HG03095 (cell line): ENCODE measurements at regions not wholly inside any gene's neighbourhood (a gene's known extent, or its start where the extent isn't known, plus 50 kb on each side); places are given as distances from the start of the nearest gene placed in this dataset.
"Not testable (repeated sequence)": the region's sequence is repeated elsewhere in the genome, so short reads cannot be mapped to it uniquely, and the experiment has no call there.

Source experiments
- ATAC-seq: cut with Tn5 transposase; IDR thresholded peaks from one replicate; pipeline ENCODE4 v1.9.1; 2021; ENCODE audit warnings: moderate library complexity; ENCODE audit not compliant: unreplicated experiment

DNA sequence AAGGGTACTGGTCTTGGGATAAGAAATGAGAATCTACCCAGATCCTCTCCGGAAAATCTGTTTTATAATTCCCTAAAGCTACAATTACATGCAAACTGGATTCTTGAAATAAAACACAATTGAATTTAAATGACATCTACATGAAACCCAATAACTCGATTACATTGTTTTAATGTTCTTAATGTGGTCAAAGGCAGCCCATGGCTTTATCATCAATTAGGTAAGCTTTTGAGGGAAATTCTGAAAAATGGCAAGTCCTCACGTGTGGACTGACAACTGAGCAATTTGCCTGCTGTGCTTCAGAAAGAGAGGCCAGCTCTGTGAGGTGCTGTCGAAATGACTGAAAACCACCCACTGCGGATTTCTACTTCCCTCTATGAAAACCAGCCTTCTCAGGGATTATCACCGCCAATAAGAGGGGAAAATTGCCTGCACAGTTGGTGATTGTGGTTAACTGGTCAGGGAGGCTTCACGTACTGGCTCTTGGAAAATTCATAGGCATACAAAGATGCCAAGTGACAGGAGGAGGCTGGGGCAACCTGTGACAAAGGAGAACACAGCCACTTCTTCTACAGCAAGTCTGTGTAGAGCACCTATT is 200.8 kb upstream of the SLCO3A1 start:
- no peak for ATAC-seq

DNA sequence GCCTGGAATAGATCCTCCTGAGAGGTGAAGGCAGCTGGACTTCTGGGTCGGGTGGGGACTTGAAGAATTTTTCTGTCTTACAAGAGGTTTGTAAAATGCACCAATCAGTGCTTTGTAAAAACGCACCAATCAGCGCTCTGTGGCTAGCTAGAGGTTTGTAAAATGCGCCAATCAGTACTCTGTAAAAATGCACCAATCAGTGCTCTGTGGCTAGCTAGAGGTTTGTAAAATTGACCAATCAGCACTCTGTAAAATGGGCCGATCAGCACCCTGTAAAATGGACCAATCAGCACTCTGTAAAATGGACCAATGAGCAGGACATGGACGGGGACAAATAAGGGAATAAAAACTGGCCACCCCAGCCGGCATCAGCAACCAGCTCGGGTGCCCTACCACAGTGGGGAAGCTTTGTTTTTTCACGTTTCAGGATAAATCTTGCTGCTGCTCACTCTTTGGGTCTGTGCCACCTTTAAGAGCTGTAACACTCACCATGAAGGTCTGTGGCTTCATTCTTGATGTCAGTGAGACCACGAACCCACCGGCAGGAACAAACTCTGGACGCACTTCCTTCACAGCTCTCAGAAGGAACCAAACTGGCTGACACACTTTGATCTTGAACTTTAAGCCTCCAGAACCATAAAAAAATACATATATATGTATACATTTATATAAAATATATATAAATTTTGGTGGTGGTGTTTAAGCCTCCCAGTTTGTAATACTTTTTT is 197.8 kb upstream of the SLCO3A1 start:
- not testable (repeated sequence) for ATAC-seq

DNA sequence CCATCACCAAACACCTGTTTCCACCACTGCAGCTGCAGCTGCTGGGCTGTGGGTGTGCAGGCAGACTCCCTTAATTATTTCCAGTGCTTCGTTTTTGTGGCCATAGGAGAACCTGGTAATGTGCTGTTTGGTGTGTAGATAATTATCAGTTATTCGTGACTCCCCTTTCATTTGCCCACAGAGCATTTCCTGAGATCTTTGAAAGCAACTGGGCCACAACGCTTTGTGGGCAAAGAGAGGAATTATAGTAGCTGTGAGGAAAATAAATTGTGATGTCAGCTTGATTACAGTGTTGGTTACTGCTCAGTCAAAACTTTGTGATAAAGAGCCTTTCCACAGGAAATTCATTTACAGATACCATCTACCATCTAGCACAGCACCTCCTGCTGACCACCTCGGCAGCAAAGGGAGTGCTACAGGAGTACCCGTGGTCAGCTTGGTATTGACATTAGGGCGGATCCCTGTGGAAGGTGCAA is 193.3 kb upstream of the SLCO3A1 start:
- no peak for ATAC-seq

DNA sequence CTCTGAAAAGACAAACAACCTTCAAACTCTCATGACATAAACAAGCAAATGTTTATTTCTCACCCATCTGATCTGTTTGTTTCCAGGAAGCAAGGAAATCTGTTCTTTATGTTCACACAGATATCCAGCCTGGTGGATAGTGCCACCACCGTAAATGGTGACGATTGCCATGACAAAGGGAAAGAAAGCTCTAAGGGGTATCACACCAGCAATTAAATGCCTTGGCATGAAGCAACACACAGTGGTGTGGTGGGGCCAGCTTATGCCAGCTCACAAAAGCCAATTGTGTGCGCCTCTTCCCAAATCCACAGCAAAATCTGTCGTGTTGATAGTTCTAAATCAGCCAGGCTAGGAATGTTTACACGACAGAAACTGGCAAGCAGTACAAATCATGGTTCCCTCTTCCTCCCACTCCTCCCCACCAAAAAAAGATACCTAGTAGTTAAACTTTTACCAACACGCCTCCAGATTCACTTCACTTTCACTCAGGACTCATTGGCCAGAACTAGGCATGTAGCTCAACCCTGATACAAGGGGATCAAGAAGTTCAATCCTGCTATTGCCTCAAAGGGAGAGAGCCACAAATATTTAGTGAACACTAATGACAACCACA is 189.2 kb upstream of the SLCO3A1 start:
- ATAC-seq, result no peak

DNA sequence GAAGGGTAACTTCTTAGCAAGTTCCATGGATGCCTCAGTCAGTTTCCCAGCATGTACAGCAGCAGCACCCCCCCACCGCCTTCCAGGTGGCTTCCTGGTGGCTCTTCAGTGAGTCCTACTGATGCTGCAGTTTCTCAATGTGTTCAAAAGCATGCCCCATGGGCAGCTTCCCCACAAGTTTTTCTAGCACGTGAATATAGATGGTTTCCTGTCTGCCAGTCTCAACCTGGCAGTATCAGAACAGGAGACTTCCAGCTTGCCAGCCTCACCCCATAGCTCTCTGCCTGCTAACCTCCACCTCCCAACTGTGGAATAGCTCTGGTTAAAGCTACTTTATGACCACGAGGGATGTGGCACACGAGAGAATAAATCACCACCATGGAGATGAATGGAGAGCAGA is 188.3 kb upstream of the SLCO3A1 start:
- ATAC-seq, result no peak

DNA sequence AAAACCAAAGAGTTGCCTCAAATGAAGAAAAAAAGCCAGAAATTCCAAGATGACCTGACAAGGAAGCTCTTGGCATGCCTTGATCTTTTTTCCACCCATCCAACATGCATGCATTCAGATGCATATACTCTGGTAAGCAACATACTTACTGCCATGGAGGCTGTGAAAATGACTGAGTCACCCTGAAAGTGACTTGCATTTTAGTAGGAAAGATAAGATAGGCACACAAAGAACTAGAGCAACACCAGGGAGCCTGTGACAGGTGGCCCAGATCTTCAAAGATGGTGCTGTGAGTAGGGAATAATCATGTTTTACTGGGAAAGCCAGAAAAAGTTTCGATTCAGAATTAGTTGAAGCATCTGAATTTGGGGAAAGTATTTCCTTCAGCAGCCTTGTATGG is 185.1 kb upstream of the SLCO3A1 start:
- ATAC-seq, result no peak

DNA sequence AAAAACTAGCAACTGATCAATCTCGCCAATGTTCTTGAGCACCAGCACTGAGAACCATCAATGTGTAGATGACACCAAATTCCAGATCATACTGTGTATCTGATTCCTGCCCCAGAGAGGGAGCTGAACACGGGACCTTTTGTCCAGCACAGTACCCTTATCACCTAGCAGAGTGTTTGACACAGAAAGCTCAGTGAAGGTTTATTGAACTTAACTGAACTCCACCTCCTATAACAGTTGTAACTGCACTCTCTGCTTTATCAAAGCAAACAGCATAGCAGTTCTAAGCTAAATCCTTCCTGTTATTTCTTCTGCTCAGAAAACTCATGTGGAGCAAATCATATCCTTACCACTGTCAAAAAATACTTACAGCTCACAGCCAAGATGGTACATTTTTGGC is 183.4 kb upstream of the SLCO3A1 start:
- ATAC-seq, result no peak

DNA sequence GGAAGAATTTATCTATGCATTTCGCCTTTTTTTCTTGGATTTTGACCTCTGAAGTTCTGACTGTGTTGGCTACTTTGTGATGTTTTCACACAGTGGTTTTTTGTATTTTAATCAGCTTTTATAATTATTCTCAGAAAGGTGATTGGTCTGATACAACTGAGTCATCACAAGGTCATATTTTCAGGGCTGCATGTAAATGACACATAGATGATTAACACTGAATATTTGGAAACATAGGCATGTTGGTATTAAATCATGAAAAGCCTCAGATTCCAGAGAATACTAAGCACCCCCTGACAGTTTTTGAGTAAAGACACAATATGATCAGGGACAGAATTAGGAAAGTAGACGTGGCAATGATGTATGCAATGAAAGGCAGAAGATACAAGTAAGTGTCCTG is 175.5 kb upstream of the SLCO3A1 start:
- ATAC-seq, result no peak

DNA sequence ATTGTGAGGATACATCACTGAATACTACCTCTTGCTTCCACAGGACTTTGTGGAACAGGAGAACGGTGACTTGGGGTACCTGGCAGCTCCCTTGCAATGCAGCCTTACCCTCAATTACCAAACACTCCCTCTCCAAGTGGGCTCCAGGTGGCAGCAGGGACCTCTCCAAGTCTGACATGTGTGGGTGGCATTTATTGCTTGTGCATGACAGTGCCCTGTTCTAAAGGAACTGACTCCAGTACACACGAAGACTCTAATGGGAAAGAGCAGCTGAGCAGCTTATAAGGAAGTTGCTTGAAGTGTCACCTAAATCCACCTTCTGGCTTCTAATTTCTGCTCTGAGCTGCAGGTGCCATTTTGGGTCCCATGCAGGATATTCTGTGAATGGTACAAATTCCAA is 174.1 kb upstream of the SLCO3A1 start:
- no peak for ATAC-seq

DNA sequence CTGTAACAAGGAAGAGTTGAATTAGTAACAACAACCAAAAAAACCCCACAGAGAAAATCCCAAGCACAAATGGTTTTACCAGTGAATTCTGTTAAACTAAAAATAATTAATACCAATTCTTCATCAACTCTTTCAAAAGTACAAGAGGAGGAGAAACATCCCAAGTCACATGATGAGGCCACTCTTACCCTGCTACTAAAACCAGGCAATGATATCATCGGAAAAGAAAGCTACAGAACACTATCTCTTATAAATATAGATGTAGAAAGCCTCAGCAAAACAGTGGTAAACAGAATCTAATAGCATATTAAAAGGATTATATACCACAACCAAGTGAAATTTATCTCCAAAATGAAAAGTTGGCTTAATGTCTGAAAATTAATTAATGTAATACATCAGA is 168.1 kb upstream of the SLCO3A1 start:
- no peak for ATAC-seq

DNA sequence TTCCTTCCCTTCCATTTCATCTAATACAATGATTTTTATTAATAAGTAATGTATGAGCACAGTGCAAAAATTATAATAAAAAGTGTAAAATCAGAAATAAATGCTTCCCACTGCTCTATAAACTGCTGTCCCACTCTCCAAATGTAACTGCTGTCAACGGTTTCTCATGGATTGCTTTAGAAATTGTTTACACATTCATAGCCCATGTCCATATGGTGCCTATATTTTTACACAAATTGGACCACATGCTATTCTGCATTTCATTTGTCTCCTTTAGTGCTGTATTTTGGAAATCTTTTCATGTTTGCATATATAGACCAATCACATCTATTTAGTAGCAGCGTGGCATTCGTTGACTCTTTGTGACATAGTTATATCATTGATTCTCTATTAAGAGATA is 164.7 kb upstream of the SLCO3A1 start:
- ATAC-seq, result no peak

DNA sequence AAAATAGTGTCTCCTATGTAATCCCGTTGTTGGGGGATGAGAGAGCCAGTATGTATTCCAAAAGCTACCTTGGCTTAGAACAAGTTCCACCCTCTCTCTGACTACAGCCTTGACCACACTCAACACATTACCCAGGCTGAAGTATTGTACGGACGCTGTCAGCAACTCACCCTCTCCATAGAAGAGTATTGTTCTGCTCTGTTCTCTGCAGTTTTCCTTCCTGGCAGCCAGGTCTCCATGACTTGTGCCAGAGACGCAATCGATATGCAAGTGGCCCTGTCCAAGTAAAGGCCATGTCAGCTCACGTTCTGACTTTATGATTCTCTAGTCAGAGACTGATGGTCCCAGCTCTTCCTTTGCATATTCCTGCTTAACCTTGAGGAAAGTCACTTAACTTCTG is 164.1 kb upstream of the SLCO3A1 start:
- no peak for ATAC-seq

DNA sequence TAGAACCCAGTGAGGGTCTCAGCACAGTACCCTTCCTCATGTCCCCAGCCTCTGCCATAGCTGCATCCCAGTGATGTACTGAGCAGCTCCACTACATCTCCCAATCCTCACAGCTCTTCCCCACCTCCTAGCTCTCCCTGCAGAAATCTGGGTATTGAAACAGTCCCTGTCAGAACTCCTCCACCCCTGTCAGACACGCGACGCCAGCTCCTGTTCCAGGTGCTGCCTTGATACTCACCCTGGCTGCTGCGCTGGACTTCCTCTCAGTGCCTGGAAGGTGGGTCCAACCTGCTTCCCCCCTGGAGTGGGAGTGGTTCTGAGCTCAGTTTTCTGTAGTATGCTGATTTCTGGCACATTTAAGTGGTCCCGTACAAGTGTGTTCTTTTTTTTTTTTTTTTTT is 160.9 kb upstream of the SLCO3A1 start:
- ATAC-seq, result no peak

DNA sequence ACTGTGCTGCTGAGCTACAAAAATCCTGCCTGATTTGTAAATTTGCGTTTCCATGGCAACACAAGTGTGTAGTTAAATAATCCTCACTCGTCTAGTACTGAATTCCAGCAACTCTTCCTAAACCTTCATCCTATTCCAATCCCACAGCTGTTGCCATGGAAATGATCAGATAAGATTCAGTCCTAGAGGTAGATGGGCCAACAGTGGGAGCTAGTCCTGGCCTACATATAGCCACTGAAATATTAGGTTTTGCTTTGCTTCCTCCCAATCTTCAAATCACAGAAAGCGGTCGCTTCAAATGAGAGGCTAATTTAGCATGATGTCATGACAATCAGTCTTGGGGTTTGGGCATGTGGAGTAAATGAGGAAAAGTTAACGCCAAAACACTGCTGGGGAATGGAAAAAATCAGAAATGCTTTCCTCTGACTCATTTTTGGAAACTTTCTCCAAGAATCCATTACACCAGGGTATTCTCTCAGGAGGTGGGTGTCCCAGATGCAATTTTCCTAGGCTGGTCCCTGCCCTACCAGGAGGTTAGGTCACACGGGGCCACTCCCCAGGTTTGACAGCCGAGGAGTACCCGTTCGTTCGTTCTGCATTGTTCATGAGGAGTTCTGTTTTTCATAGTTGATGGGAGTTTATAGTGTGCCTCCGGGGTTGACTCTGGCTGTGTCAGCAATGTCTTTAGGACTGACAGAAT is 159.2 kb upstream of the SLCO3A1 start:
- ATAC-seq, result no peak

DNA sequence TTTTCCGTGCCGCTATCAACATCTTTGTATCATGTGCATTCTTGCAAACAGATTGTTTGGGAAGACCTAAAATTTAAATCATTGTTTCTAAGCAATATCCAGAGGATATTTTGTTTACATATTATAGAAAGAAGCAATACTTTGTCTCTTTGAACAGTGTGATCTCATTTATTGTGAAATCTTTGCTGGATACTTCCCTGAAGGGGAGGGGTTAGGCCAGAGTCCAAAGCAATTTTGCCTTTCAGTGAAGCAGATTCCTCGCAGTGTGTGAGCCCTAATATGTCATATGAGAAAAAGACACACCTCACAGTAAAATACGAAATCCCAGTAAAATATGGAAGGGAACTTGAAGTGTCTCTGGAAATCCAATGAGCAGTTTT is 158.7 kb upstream of the SLCO3A1 start:
- no peak for ATAC-seq

DNA sequence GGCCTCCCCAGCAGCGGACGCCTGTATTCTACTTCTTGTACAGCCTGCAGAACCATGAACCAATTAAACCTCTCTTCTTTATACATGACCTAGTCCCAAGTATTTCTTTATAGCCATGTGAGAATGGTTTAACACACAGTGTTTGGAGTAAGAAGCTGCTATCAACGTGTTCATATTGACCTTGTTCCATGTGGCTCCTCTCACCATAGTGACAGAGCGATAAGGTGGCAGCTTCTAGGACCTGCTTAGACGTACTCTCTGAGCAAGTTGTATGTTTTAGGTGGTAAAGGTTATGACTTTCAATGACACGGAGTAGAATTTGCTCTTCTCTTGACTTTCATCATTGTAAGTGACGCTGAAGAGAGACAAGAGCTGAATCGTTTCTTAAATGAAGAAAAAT is 157.7 kb upstream of the SLCO3A1 start:
- no peak for ATAC-seq

DNA sequence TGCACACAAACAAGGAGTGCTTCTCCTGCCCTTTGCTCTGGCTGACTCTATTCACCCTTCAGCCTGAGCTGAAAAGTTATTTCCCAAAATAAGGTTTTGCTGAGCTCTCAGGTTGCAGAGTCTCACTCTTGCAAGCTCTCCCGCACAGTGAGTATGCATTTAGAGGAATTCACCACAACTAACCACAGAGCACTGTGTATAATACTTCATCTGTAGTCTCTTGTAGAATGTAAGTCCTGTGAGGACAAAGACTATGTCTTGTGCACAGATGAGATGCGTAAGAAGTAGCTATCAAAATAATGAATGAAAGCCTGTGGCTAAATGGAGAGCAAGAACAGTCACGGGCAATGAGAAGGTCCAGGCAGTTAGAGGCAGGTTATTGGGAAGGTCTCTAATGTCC is 156.5 kb upstream of the SLCO3A1 start:
- no peak for ATAC-seq

DNA sequence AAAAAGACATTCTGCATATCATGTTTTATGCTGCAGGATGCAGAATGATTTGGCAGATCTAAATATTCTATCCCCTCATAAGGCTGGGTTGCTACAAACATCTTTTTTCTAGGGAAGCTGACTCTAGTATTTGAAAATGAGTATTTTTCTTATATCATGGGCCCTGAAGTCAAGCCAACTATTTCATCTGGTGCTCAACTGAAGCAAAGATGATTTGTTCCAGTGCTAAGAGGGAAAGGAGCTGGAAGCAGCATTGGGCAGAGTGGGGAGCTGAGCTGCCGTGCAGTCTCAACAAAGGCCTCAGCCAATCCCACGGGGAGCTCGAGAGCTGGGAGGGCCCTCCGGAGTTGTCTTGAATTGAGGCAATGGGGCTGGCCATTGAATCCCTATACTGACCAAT is 155.3 kb upstream of the SLCO3A1 start:
- ATAC-seq, result no peak

DNA sequence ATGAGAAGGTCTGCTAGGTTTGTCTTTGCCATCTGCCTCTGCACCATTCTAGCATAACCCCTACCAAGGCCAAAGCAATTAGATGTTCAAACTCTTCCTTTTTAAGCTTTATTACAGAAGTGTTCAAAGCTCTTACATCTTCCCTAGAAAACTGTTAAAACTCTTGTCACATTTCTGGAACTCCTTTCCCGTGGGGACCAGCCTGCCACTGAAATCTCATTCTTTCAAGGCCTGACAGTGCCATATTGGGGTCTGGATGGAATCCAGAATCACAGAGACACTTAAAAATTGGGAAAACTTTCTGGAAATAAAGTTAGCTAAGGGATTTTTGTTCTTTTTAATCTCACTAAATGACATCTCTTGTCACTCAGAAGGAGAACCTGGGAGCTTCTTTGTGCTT is 153.8 kb upstream of the SLCO3A1 start:
- no peak for ATAC-seq

DNA sequence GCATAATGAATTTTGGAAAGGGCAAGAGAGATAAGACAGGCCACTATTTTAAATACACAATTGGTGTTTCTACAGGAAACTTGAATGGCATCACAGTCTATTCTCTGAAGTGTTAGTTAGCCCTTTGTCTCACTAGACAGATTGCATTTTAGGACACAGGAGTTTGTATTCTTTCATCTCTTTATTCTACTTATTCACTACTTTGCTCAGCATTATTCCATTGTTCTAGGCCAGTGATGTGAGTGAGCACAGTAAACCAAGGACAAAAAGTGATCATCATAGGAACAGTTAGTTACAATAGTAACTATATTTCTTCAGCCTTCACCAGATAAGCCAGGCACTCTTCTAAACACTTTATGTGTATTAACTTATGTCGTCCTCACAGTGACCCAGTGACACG is 150.2 kb upstream of the SLCO3A1 start:
- ATAC-seq, result no peak

DNA sequence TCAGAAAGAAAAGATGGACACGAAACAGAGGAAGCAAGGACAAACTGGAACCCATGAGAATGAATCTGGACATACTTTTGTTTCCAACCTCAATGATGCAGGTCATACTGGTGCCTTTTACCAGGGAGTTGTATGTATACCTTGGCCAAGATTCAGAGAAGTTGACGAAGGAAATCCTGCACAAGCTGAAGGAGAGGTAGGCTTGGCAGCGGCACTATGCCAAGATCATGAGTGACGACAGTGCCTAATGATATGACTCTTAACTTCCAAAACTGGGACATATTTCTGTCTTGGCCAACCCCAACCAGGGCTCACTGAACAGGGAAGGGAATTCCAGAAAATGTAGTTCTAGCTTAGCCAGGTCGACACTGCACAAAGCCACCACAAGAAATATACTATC is 149.2 kb upstream of the SLCO3A1 start:
- ATAC-seq, result no peak
